HepG2 (cell line): ENCODE measurements at regions not wholly inside any gene's neighbourhood (a gene's known extent, or its start where the extent isn't known, plus 50 kb on each side); places are given as distances from the start of the nearest gene placed in this dataset.

Experiments
- ATAC-seq: fragments of 200-7000 bp; cut with Tn5 transposase; 3 replicates; pipeline ENCODE4 v1.9.1; 2020; ENCODE audit warnings: mild to moderate bottlenecking, moderate library complexity
- BruUV-seq: library from RNA; stranded (reverse); fragments of 400-500 nt; replicated peaks from 2 replicates; lab custom pipeline; 2021; lab: Mats Ljungman, UMichigan
- CTCF ChIA-PET: fragments of 300-600 bp; formaldehyde crosslinking; extraction: SDS; loops from one replicate; lab custom pipeline; 2021; ENCODE audit warnings: low total read pairs, inconsistent platforms, low intra/inter-chr PET ratio; lab: Yijun Ruan, JAX
- POLR2A ChIA-PET: fragments of 350-600 bp; sonication (Branson Sonifier 250); formaldehyde crosslinking; loops from one replicate; lab custom pipeline; 2020; ENCODE audit warnings: antibody characterized with exemption, inconsistent platforms; lab: Yijun Ruan, JAX
- DNase-seq: peaks from one replicate; pipeline ENCODE4 v3.0.0-alpha.2; 2015; ENCODE audit warnings: low spot score
- FAIRE-seq: peaks from 3 replicates; lab custom pipeline; 2011; peaks lifted over from hg19 to GRCh38; lab: Jason Lieb, UNC
- H2AFZ ChIP-seq: one replicate; pipeline ENCODE4 v1.6.1; 2011; ENCODE audit warnings: low read length, inconsistent platforms
- H3K27ac ChIP-seq: fragments of 300-600 bp; 3 replicates; pipeline ENCODE4 v1.8.0; 2011; ENCODE audit warnings: mixed run types, mild to moderate bottlenecking, mixed read lengths, low read length, inconsistent platforms; ENCODE audit not compliant: insufficient read depth; ENCODE audit errors: extremely low read length
- H3K27me3 ChIP-seq, 2 experiments: fragments of 200-600 bp in 1 of 2; 2 replicates in 1 of 2; 3 replicates in 1 of 2; pipeline versions ENCODE4 v1.6.0 to v1.8.0; 2011; ENCODE audit warnings: low read length in 2 of 2, mild to moderate bottlenecking in 2 of 2, moderate library complexity in 2 of 2, inconsistent platforms in 1 of 2; ENCODE audit not compliant: insufficient read depth in 2 of 2, control insufficient read depth in 1 of 2
- H3K36me3 ChIP-seq, 2 experiments: fragments of 200-600 bp in 1 of 2; replicated peaks in 1 of 2; 2 replicates in 1 of 2; 3 replicates in 1 of 2; pipeline versions ENCODE4 v1.5.1 to v1.8.0; 2011; ENCODE audit warnings: low read length in 2 of 2, inconsistent platforms in 1 of 2; ENCODE audit not compliant: insufficient read depth in 2 of 2, control insufficient read depth in 1 of 2
- H3K4me1 ChIP-seq: 2 replicates; pipeline ENCODE4 v1.5.1; 2012; ENCODE audit warnings: low read length, inconsistent platforms; ENCODE audit not compliant: insufficient read depth
- H3K4me2 ChIP-seq: 2 replicates; pipeline ENCODE4 v1.6.0; 2011; ENCODE audit warnings: low read depth, low read length, inconsistent platforms
- H3K4me3 ChIP-seq, 3 experiments: fragments of 200-600 bp in 1 of 3; sonication (generic), shearing (Covaris generic) in 1 of 3; replicated peaks in 1 of 3; 2 replicates each; pipeline ENCODE4 v1.5.1; 2011 to 2016; ENCODE audit warnings: low read length in 3 of 3, inconsistent platforms in 2 of 3, low read depth in 2 of 3, mild to moderate bottlenecking in 2 of 3, control low read depth in 1 of 3, mixed read lengths in 1 of 3; ENCODE audit not compliant: insufficient read depth in 1 of 3
- H3K79me2 ChIP-seq: one replicate; pipeline ENCODE4 v1.6.1; 2011; ENCODE audit warnings: low read length, inconsistent platforms; ENCODE audit not compliant: insufficient read depth
- H3K9ac ChIP-seq: 2 replicates; pipeline ENCODE4 v1.6.0; 2011; ENCODE audit warnings: mild to moderate bottlenecking, low read depth, low read length, inconsistent platforms; ENCODE audit not compliant: insufficient read depth
- H3K9me3 ChIP-seq: 2 replicates; pipeline ENCODE4 v1.5.1; 2012; ENCODE audit warnings: mild to moderate bottlenecking, low read length
- H4K20me1 ChIP-seq: 2 replicates; pipeline ENCODE4 v1.6.0; 2011; ENCODE audit warnings: inconsistent platforms, mild to moderate bottlenecking, low read length, moderate library complexity; ENCODE audit not compliant: insufficient read depth
- FIP1L1 ChIP-seq: fragments of 200-400 bp; formaldehyde crosslinking; IDR thresholded peaks from 2 replicates; pipeline ENCODE4 v1.6.1; 2018; ENCODE audit warnings: low read depth, mild to moderate bottlenecking, low read length, moderate library complexity, borderline replicate concordance; ENCODE audit not compliant: insufficient read depth
- KDM5A ChIP-seq: fragments of 200-600 bp; sonication (generic); IDR thresholded peaks from 2 replicates; pipeline ENCODE4 v1.7.0; 2018; ENCODE audit warnings: antibody characterized with exemption, mild to moderate bottlenecking, low read length, borderline replicate concordance
- NR2F6 ChIP-seq, 2 experiments: IDR thresholded peaks; 2 replicates each; pipeline ENCODE4 v1.6.1; 2016; ENCODE audit warnings: antibody characterized with exemption in 1 of 2, mild to moderate bottlenecking in 1 of 2
- POLR2A ChIP-seq, 2 experiments: IDR thresholded peaks; 2 replicates each; pipeline ENCODE4 v1.6.1; 2011; ENCODE audit warnings: low read depth in 2 of 2, low read length in 2 of 2, mild to moderate bottlenecking in 1 of 2, moderate library complexity in 1 of 2; ENCODE audit not compliant: insufficient read depth in 1 of 2
- RARA ChIP-seq: IDR thresholded peaks from 2 replicates; pipeline ENCODE4 v1.6.1; 2016; ENCODE audit warnings: missing genetic modification reagents, missing compliant biosample characterization
- RXRA ChIP-seq: sonication (generic); formaldehyde crosslinking; IDR thresholded peaks from 2 replicates; pipeline ENCODE4 v1.5.1; 2020; ENCODE audit warnings: missing genetic modification reagents
- SALL1 ChIP-seq: sonication (generic); formaldehyde crosslinking; IDR thresholded peaks from 2 replicates; pipeline ENCODE4 v1.8.0; 2022; ENCODE audit warnings: mild to moderate bottlenecking, missing genetic modification reagents
- TBP ChIP-seq: sonication (generic); formaldehyde crosslinking; IDR thresholded peaks from 2 replicates; pipeline ENCODE4 v1.5.0; 2020; ENCODE audit warnings: missing genetic modification reagents
- ZNF260 ChIP-seq: sonication (generic); formaldehyde crosslinking; IDR thresholded peaks from 2 replicates; pipeline ENCODE4 v1.4.0; 2020; ENCODE audit warnings: missing genetic modification reagents, low read depth, mild to moderate bottlenecking, borderline replicate concordance
- ZNF30 ChIP-seq: sonication (generic); formaldehyde crosslinking; IDR thresholded peaks from 2 replicates; pipeline ENCODE4 v1.5.0; 2020; ENCODE audit warnings: mild to moderate bottlenecking, missing genetic modification reagents
- ZNF331 ChIP-seq: sonication (generic); formaldehyde crosslinking; IDR thresholded peaks from 2 replicates; pipeline ENCODE4 v1.4.0; 2020; ENCODE audit warnings: missing genetic modification reagents
- ZNF737 ChIP-seq: sonication (generic); formaldehyde crosslinking; IDR thresholded peaks from 2 replicates; pipeline ENCODE4 v1.5.0; 2020; ENCODE audit warnings: missing genetic modification reagents, mild to moderate bottlenecking, borderline replicate concordance
- WGBS: methylation state at CpG from one replicate; pipeline ENCODE4 v1.1.6; 2017; ENCODE audit warnings: low lambda C conversion rate; 5-methylcytosine and 5-hydroxymethylcytosine counted together
- in situ Hi-C: cut with HindIII; loops from 2 replicates; pipeline ENCODE4 v1.10.0; 2017; ENCODE audit warnings: low pct_unique_long_range_greater_than_20kb; ENCODE audit not compliant: extremely low pct_ligation_motif_present
- intact Hi-C: fragments of 100-400 bp; cut with micrococcal nuclease; formaldehyde crosslinking; loops from one replicate; pipeline ENCODE4 v1.10.0; 2022; ENCODE audit not compliant: unreplicated experiment
- TF ChIP-seq, protein P1 (sequence below): sonication (generic); formaldehyde crosslinking; IDR thresholded peaks from 2 replicates; pipeline ENCODE4 v1.4.0; 2020; ENCODE audit warnings: missing genetic modification reagents
- TF ChIP-seq, protein P2 (sequence below): sonication (generic); formaldehyde crosslinking; IDR thresholded peaks from 2 replicates; pipeline ENCODE4 v1.4.0; 2020; ENCODE audit warnings: missing genetic modification reagents
- TF ChIP-seq, protein P3 (sequence below): sonication (generic); formaldehyde crosslinking; IDR thresholded peaks from 2 replicates; pipeline ENCODE4 v1.4.0; 2020; ENCODE audit warnings: missing genetic modification reagents

DNA sequence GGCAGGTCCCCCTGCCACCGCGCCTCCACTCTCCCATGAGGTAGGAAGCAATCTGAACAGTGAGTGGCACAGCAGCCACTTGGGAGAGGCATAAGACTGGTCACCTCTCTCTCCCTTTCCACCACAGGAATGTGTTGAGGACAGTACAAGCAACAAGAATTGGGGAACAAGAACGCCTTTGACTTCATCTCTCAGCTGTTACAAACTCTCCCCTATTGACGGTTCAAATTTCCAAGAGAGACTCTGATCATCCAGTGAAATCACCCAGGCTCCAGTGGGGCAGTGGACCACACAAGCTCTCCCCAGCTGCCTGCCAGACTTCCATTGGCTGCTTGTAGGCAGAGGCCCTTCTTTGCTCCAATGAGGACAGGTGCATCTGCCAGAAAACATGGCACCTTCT is 249.9 kb upstream of the JUN start:
- CTCF ChIA-PET, result no interaction called here
- in situ Hi-C loops, result no loop called here
- Histone ChIP-seq H3K9ac (no peak overlapping the region), H3K9me3 (no peaks in the 10 kb centered on the region), H2AFZ (no peak overlapping the region), H3K27ac (no peak overlapping the region), H3K79me2 (no peaks in the 10 kb centered on the region), H3K4me3 (no peak overlapping the region), H4K20me1 (no peaks in the 10 kb centered on the region), H3K4me1 (peaks cover 18% of the 10 kb centered on the region), H3K36me3 (no peaks in the 10 kb centered on the region), H3K4me2 (no peak overlapping the region), H3K27me3 (peaks cover 0 to 9% of the 10 kb centered on the region in 2 experiments; a peak in 2 of 5 replicates)
- ATAC-seq, result no peak
- no TSS peak for BruUV-seq
- POLR2A ChIA-PET, result no interaction called here
- DNase-seq, result no peak
- WGBS, result 69% methylated on average over 4 of the region's 4 CpGs
- TF ChIP-seq ZNF260, result no peak
- TF ChIP-seq FIP1L1, result no peak
- no peak for TF ChIP-seq POLR2A (IDR thresholded peaks at IDR 0.05; ENCODE audit: insufficient read depth in 1 of 2, low read depth in 2 of 2, low read length in 2 of 2)
- intact Hi-C loops, result no loop called here
- FAIRE-seq, result no peak

DNA sequence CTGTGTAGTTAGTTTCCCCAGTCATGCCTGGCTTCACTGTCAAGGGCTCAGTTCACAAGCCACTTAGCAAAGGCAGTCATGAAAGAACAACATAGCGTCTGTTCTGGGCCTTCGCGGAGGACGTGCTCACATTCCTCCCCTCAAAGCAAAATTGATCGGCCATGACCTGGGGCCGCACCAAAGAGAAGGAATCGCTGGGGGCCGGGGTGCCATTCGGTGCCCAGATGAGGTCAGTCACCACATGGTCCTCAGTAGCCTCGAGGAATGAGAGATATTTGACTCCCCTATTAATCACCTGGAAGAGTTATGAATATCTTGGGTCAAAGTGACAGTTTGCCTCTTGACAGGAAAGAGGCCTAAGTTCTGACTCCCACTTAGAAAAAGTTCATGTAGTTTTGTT is 251.1 kb upstream of the JUN start:
- Histone ChIP-seq H3K4me2 (no peak overlapping the region), H3K9me3 (no peaks in the 10 kb centered on the region), H3K9ac (no peak overlapping the region), H3K36me3 (no peaks in the 10 kb centered on the region), H2AFZ (no peak overlapping the region), H3K27ac (no peak overlapping the region), H3K4me1 (peaks cover 18% of the 10 kb centered on the region), H3K79me2 (no peaks in the 10 kb centered on the region), H3K4me3 (no peak overlapping the region), H4K20me1 (no peaks in the 10 kb centered on the region), H3K27me3 (peaks cover 0 to 9% of the 10 kb centered on the region in 2 experiments; a peak in 3 of 5 replicates)
- intact Hi-C loops (no loop called here), in situ Hi-C loops (no loop called here)
- 19% methylated on average over 6 of the region's 10 CpGs for WGBS
- no TSS peak for BruUV-seq
- DNase-seq (no peak), FAIRE-seq (no peak), ATAC-seq (peak; percentile 43; the same call in 1 of the 3 replicates)
- POLR2A ChIA-PET, result no interaction called here
- CTCF ChIA-PET, result no interaction called here
- TF ChIP-seq RARA (CRISPR knock-in tag) (peak; percentile 74), ZNF737 (CRISPR knock-in tag) (no peak), ZNF30 (CRISPR knock-in tag) (no peak), ZNF331 (CRISPR knock-in tag) (no peak), SALL1 (CRISPR knock-in tag) (peak; percentile 45; the same call in 1 of the 2 replicates), NR2F6 (IDR thresholded peaks at IDR 0.05) (no peak), NR2F6 (CRISPR knock-in tag; IDR thresholded peaks at IDR 0.05) (peak; percentile 34; the same call in 1 of the 2 replicates), KDM5A (no peak), RXRA (CRISPR knock-in tag) (peak; percentile 45; the same call in 1 of the 2 replicates), TBP (CRISPR knock-in tag) (no peak)
- TF ChIP-seq, protein P1, sequence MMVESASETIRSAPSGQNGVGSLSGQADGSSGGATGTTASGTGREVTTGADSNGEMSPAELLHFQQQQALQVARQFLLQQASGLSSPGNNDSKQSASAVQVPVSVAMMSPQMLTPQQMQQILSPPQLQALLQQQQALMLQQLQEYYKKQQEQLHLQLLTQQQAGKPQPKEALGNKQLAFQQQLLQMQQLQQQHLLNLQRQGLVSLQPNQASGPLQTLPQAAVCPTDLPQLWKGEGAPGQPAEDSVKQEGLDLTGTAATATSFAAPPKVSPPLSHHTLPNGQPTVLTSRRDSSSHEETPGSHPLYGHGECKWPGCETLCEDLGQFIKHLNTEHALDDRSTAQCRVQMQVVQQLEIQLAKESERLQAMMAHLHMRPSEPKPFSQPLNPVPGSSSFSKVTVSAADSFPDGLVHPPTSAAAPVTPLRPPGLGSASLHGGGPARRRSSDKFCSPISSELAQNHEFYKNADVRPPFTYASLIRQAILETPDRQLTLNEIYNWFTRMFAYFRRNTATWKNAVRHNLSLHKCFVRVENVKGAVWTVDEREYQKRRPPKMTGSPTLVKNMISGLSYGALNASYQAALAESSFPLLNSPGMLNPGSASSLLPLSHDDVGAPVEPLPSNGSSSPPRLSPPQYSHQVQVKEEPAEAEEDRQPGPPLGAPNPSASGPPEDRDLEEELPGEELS (CRISPR knock-in tag), result no peak
- TF ChIP-seq, protein P2, sequence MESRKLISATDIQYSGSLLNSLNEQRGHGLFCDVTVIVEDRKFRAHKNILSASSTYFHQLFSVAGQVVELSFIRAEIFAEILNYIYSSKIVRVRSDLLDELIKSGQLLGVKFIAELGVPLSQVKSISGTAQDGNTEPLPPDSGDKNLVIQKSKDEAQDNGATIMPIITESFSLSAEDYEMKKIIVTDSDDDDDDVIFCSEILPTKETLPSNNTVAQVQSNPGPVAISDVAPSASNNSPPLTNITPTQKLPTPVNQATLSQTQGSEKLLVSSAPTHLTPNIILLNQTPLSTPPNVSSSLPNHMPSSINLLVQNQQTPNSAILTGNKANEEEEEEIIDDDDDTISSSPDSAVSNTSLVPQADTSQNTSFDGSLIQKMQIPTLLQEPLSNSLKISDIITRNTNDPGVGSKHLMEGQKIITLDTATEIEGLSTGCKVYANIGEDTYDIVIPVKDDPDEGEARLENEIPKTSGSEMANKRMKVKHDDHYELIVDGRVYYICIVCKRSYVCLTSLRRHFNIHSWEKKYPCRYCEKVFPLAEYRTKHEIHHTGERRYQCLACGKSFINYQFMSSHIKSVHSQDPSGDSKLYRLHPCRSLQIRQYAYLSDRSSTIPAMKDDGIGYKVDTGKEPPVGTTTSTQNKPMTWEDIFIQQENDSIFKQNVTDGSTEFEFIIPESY (CRISPR knock-in tag), result peak; percentile 44; the same call in 1 of the 2 replicates
- TF ChIP-seq, protein P3, sequence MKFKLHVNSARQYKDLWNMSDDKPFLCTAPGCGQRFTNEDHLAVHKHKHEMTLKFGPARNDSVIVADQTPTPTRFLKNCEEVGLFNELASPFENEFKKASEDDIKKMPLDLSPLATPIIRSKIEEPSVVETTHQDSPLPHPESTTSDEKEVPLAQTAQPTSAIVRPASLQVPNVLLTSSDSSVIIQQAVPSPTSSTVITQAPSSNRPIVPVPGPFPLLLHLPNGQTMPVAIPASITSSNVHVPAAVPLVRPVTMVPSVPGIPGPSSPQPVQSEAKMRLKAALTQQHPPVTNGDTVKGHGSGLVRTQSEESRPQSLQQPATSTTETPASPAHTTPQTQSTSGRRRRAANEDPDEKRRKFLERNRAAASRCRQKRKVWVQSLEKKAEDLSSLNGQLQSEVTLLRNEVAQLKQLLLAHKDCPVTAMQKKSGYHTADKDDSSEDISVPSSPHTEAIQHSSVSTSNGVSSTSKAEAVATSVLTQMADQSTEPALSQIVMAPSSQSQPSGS (CRISPR knock-in tag), result no peak
